WTC11 (cell line): ENCODE measurements at regions not wholly inside any gene's neighbourhood (a gene's known extent, or its start where the extent isn't known, plus 50 kb on each side); places are given as distances from the start of the nearest gene placed in this dataset.
A peak's percentile ranks its signal among the peaks of the same experiment; 100 is the strongest.

ENCODE experiments used
- ATAC-seq: fragments of 200-7000 bp; cut with Tn5 transposase; 2 replicates; pipeline ENCODE4 v1.10.0; 2021; ENCODE audit warnings: mild to moderate bottlenecking, moderate library complexity
- CTCF ChIA-PET: fragments of 300-600 bp; sonication (Branson Sonifier 250); formaldehyde crosslinking; loops from one replicate; lab custom pipeline; 2021; ENCODE audit warnings: antibody characterized with exemption; lab: Charles Lee
- POLR2A ChIA-PET: fragments of 350-600 bp; sonication (Branson Sonifier 250); formaldehyde crosslinking; loops from one replicate; lab custom pipeline; 2021; ENCODE audit warnings: antibody characterized with exemption; lab: Charles Lee
- DNase-seq: peaks from one replicate; pipeline ENCODE4 v3.0.0; 2021; ENCODE audit warnings: low spot score
- H3K27ac Mint-ChIP-seq: 2 replicates; pipeline ENCODE4 v1.8.0; 2021; ENCODE audit warnings: mixed read lengths
- H3K27me3 Mint-ChIP-seq: 2 replicates; pipeline ENCODE4 v1.8.0; 2021; ENCODE audit warnings: low read depth, mild to moderate bottlenecking, moderate library complexity, mixed read lengths
- H3K36me3 Mint-ChIP-seq: 2 replicates; pipeline ENCODE4 v1.8.0; 2021; ENCODE audit warnings: mixed read lengths
- H3K4me1 Mint-ChIP-seq: 2 replicates; pipeline ENCODE4 v1.8.0; 2022; ENCODE audit warnings: mixed read lengths
- H3K4me3 Mint-ChIP-seq: 2 replicates; pipeline ENCODE4 v1.8.0; 2021; ENCODE audit warnings: mild to moderate bottlenecking, moderate library complexity, mixed read lengths
- H3K9me3 Mint-ChIP-seq: 2 replicates; pipeline ENCODE4 v1.8.0; 2021; ENCODE audit warnings: mixed read lengths
- ELF4 ChIP-seq: sonication (generic); formaldehyde crosslinking; IDR thresholded peaks from 2 replicates; pipeline ENCODE4 v1.8.1; 2022; ENCODE audit warnings: low read depth, mild to moderate bottlenecking, moderate library complexity, missing genetic modification reagents
- EMX1 ChIP-seq: fragments of 250-450 bp; sonication (Bioruptor Pico); IDR thresholded peaks from 2 replicates; pipeline ENCODE4 v1.8.0; 2021; ENCODE audit warnings: mild to moderate bottlenecking
- ETV6 ChIP-seq: sonication (generic); formaldehyde crosslinking; IDR thresholded peaks from 2 replicates; pipeline ENCODE4 v1.8.1; 2022; ENCODE audit warnings: mild to moderate bottlenecking, missing genetic modification reagents
- FOXJ3 ChIP-seq: sonication (generic); formaldehyde crosslinking; IDR thresholded peaks from 2 replicates; pipeline ENCODE4 v1.9.0; 2021; ENCODE audit warnings: missing genetic modification reagents, mild to moderate bottlenecking, borderline replicate concordance
- JAZF1 ChIP-seq: fragments of 250-450 bp; sonication (Bioruptor Pico); IDR thresholded peaks from 2 replicates; pipeline ENCODE4 v1.9.0; 2021; ENCODE audit warnings: moderate library complexity, mild to moderate bottlenecking, inconsistent platforms
- JUN ChIP-seq: sonication (generic); formaldehyde crosslinking; IDR thresholded peaks from 2 replicates; pipeline ENCODE4 v1.8.0; 2023; ENCODE audit warnings: mild to moderate bottlenecking, missing genetic modification reagents
- NR1H2 ChIP-seq: sonication (generic); formaldehyde crosslinking; IDR thresholded peaks from 2 replicates; pipeline ENCODE4 v1.9.0; 2021; ENCODE audit warnings: mild to moderate bottlenecking, moderate library complexity, missing genetic modification reagents
- SP1 ChIP-seq: sonication (generic); formaldehyde crosslinking; conservative IDR thresholded peaks from 2 replicates; pipeline ENCODE4 v1.8.1; 2022; ENCODE audit warnings: missing genetic modification reagents
- ZNF121 ChIP-seq: sonication (generic); formaldehyde crosslinking; IDR thresholded peaks from 2 replicates; pipeline ENCODE4 v1.8.0; 2023; ENCODE audit warnings: missing genetic modification reagents
- ZNF219 ChIP-seq: sonication (generic); formaldehyde crosslinking; IDR thresholded peaks from 2 replicates; pipeline ENCODE4 v1.8.0; 2023; ENCODE audit warnings: missing genetic modification reagents, mild to moderate bottlenecking, borderline replicate concordance
- ZNF396 ChIP-seq: fragments of 250-450 bp; sonication (Bioruptor Pico); IDR thresholded peaks from 2 replicates; pipeline ENCODE4 v1.8.0; 2021; ENCODE audit warnings: mild to moderate bottlenecking, moderate library complexity, borderline replicate concordance
- ZNF416 ChIP-seq: fragments of 250-450 bp; sonication (Bioruptor Pico); IDR thresholded peaks from 2 replicates; pipeline ENCODE4 v1.9.0; 2021; ENCODE audit warnings: mild to moderate bottlenecking, inconsistent platforms
- ZNF423 ChIP-seq: fragments of 250-450 bp; sonication (Bioruptor Pico); IDR thresholded peaks from 2 replicates; pipeline ENCODE4 v2.1.2; 2022; ENCODE audit warnings: mild to moderate bottlenecking, moderate library complexity
- TF ChIP-seq, protein P1 (sequence below): sonication (generic); formaldehyde crosslinking; IDR thresholded peaks from 2 replicates; pipeline ENCODE4 v1.8.0; 2022; ENCODE audit warnings: mild to moderate bottlenecking, missing genetic modification reagents
- TF ChIP-seq, protein P2 (sequence below): fragments of 250-450 bp; sonication (Bioruptor Pico); IDR thresholded peaks from 2 replicates; pipeline ENCODE4 v1.9.0; 2021; ENCODE audit warnings: mild to moderate bottlenecking
- TF ChIP-seq, protein P3 (sequence below): sonication (generic); formaldehyde crosslinking; IDR thresholded peaks from 2 replicates; pipeline ENCODE4 v1.8.1; 2022; ENCODE audit warnings: low read depth, missing genetic modification reagents, borderline replicate concordance
- TF ChIP-seq, protein P4 (sequence below): fragments of 250-450 bp; sonication (Bioruptor Pico); IDR thresholded peaks from 2 replicates; pipeline ENCODE4 v1.9.0; 2021; ENCODE audit warnings: mild to moderate bottlenecking, borderline replicate concordance

DNA sequence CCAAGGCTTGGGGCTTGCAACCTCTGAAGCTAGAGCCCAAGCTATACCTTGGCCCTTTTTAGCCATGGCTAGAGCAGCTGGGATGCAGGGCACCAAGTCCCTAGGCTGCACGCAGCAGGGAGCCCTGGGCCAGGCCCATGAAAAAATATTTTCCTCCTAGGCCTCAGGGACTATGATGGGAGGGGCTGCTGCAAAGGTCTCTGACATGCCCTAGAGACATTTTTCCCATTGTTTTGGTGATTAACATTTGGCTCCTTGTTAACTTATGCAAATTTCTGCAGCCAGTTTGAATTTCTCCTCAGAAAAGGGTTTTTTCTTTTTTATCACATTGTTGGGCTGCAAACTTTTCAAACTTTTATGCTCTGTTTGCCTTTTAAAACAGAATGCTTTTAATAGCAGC, 56.9 kb upstream of the LHCGR start:
- DNase-seq (peak; percentile 44), ATAC-seq (peak; percentile 75)
- Mint-ChIP-seq H3K27ac (no peak overlapping the region), H3K27me3 (peaks cover 2% of the 10 kb centered on the region; the same call in 1 of the 2 replicates), H3K36me3 (peaks cover 5% of the 10 kb centered on the region), H3K4me3 (no peak overlapping the region), H3K4me1 (peaks cover 33% of the 10 kb centered on the region), H3K9me3 (peaks cover 17% of the 10 kb centered on the region)
- no peak for TF ChIP-seq SP1
- POLR2A ChIA-PET = no interaction called here
- CTCF ChIA-PET = no interaction called here

DNA sequence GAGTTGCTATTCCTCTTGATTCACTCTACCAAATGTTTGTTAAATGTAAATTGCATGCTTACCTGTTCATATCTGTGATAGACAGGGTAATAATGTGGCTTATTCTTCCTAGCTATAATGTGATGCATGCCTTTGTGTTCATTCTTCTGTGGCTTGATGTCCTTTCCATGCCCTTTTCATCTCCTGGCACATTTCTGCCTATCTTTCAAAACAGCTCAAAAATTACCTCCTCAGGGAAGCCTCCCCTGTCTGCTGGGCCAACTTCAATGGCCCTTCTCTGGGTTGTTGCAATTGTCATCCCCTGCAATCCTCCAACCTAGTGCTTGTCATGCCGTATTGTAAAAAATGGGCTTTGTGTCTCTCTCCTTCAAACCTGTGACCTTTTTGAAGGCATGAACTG, 52.8 kb upstream of the LHCGR start:
- Mint-ChIP-seq H3K36me3 (peaks cover 3% of the 10 kb centered on the region; the same call in 1 of the 2 replicates), H3K9me3 (peaks cover 5% of the 10 kb centered on the region; the same call in 1 of the 2 replicates), H3K4me1 (peaks cover 22% of the 10 kb centered on the region), H3K27me3 (peaks cover 2% of the 10 kb centered on the region; the same call in 1 of the 2 replicates), H3K27ac (no peak overlapping the region)
- ChIA-PET CTCF (no interaction called here), POLR2A (no interaction called here)
- TF ChIP-seq NR1H2 (CRISPR knock-in tag) = no peak
- no peak for TF ChIP-seq JAZF1
- TF ChIP-seq ZNF121 (CRISPR knock-in tag) = no peak
- TF ChIP-seq, protein P1, sequence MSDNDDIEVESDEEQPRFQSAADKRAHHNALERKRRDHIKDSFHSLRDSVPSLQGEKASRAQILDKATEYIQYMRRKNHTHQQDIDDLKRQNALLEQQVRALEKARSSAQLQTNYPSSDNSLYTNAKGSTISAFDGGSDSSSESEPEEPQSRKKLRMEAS (CRISPR knock-in tag) = no peak
- TF ChIP-seq JUN = no peak
- TF ChIP-seq, protein P2, sequence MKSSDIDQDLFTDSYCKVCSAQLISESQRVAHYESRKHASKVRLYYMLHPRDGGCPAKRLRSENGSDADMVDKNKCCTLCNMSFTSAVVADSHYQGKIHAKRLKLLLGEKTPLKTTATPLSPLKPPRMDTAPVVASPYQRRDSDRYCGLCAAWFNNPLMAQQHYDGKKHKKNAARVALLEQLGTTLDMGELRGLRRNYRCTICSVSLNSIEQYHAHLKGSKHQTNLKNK (CRISPR knock-in tag) = no peak
- TF ChIP-seq ELF4 (CRISPR knock-in tag) = no peak
- TF ChIP-seq, protein P3, sequence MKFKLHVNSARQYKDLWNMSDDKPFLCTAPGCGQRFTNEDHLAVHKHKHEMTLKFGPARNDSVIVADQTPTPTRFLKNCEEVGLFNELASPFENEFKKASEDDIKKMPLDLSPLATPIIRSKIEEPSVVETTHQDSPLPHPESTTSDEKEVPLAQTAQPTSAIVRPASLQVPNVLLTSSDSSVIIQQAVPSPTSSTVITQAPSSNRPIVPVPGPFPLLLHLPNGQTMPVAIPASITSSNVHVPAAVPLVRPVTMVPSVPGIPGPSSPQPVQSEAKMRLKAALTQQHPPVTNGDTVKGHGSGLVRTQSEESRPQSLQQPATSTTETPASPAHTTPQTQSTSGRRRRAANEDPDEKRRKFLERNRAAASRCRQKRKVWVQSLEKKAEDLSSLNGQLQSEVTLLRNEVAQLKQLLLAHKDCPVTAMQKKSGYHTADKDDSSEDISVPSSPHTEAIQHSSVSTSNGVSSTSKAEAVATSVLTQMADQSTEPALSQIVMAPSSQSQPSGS (CRISPR knock-in tag) = no peak
- no peak for TF ChIP-seq ZNF423 (CRISPR knock-in tag)
- TF ChIP-seq FOXJ3 (CRISPR knock-in tag) = no peak
- TF ChIP-seq ZNF219 (CRISPR knock-in tag) = no peak
- TF ChIP-seq, protein P4, sequence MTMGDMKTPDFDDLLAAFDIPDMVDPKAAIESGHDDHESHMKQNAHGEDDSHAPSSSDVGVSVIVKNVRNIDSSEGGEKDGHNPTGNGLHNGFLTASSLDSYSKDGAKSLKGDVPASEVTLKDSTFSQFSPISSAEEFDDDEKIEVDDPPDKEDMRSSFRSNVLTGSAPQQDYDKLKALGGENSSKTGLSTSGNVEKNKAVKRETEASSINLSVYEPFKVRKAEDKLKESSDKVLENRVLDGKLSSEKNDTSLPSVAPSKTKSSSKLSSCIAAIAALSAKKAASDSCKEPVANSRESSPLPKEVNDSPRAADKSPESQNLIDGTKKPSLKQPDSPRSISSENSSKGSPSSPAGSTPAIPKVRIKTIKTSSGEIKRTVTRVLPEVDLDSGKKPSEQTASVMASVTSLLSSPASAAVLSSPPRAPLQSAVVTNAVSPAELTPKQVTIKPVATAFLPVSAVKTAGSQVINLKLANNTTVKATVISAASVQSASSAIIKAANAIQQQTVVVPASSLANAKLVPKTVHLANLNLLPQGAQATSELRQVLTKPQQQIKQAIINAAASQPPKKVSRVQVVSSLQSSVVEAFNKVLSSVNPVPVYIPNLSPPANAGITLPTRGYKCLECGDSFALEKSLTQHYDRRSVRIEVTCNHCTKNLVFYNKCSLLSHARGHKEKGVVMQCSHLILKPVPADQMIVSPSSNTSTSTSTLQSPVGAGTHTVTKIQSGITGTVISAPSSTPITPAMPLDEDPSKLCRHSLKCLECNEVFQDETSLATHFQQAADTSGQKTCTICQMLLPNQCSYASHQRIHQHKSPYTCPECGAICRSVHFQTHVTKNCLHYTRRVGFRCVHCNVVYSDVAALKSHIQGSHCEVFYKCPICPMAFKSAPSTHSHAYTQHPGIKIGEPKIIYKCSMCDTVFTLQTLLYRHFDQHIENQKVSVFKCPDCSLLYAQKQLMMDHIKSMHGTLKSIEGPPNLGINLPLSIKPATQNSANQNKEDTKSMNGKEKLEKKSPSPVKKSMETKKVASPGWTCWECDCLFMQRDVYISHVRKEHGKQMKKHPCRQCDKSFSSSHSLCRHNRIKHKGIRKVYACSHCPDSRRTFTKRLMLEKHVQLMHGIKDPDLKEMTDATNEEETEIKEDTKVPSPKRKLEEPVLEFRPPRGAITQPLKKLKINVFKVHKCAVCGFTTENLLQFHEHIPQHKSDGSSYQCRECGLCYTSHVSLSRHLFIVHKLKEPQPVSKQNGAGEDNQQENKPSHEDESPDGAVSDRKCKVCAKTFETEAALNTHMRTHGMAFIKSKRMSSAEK = no peak
- TF ChIP-seq EMX1 (CRISPR knock-in tag) = no peak
- TF ChIP-seq ZNF416 (CRISPR knock-in tag) = no peak
- no peak for TF ChIP-seq ZNF396 (CRISPR knock-in tag)
- no peak for TF ChIP-seq ETV6 (CRISPR knock-in tag)
- TF ChIP-seq, all 79 proteins: peak for 0
- no peak for ATAC-seq
- H3K4me3 Mint-ChIP-seq = no peak overlapping the region
- no peak for DNase-seq
